ENCODE measurements at regions not wholly inside any gene's neighbourhood (a gene's known extent, or its start where the extent isn't known, plus 50 kb on each side); places are given as distances from the start of the nearest gene placed in this dataset.

GRCh38 chr9:75582870-75583269, 307.6 kb upstream of the PCSK5 start:
- TF ChIP-seq TEAD4 (IDR thresholded peaks at IDR 0.05), result no peak
- no peak for TF ChIP-seq NFIC (IDR thresholded peaks at IDR 0.05)

Measured in Ishikawa (cell line).